Cardiac fibroblast (primary cell): ENCODE measurements at regions not wholly inside any gene's neighbourhood (a gene's known extent, or its start where the extent isn't known, plus 50 kb on each side); places are given as distances from the start of the nearest gene placed in this dataset.

Source experiments
- DNase-seq, 2 donors: peaks; one replicate each; pipeline versions ENCODE4 v3.0.0 to v3.0.0-alpha.2; 2010; ENCODE audit warnings: low read depth in 2 of 2
- H3K4me3 ChIP-seq, 2 donors: replicated peaks in 1 of 2; 1 replicate in 1 of 2; 2 replicates in 1 of 2; pipeline ENCODE4 v1.5.1; 2011; ENCODE audit warnings: low read depth in 2 of 2, low read length in 2 of 2, mild to moderate bottlenecking in 2 of 2, moderate library complexity in 1 of 2
- TF ChIP-seq, protein P1 (sequence below): IDR thresholded peaks from one replicate; pipeline ENCODE4 v1.5.1; 2011; ENCODE audit warnings: low read depth, mild to moderate bottlenecking, low read length, inconsistent platforms

DNA sequence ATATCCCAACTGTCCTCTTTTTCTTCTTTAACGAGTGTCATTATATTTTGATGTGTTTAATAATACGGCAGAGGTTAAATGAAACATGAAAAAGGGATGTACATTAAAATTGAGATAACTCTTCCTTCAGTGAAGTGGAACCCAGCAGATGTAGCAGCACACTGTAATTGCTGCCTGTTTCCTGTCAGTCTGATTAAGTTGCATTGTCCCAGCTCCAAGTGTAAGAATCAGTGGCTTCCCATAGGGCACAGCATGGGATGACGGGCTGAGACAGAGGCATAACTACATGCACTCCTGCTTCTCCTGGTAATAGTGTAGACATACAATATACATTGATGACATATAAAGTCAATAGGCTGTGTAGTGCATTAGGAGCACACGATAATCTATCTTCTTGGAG lies 175.8 kb upstream of the TCF4 start:
- TF ChIP-seq, protein P1, sequence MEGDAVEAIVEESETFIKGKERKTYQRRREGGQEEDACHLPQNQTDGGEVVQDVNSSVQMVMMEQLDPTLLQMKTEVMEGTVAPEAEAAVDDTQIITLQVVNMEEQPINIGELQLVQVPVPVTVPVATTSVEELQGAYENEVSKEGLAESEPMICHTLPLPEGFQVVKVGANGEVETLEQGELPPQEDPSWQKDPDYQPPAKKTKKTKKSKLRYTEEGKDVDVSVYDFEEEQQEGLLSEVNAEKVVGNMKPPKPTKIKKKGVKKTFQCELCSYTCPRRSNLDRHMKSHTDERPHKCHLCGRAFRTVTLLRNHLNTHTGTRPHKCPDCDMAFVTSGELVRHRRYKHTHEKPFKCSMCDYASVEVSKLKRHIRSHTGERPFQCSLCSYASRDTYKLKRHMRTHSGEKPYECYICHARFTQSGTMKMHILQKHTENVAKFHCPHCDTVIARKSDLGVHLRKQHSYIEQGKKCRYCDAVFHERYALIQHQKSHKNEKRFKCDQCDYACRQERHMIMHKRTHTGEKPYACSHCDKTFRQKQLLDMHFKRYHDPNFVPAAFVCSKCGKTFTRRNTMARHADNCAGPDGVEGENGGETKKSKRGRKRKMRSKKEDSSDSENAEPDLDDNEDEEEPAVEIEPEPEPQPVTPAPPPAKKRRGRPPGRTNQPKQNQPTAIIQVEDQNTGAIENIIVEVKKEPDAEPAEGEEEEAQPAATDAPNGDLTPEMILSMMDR = no peak
- no peak overlapping the region for H3K4me3 ChIP-seq
- DNase-seq = no peak

GRCh38 chr18:55763298-55763697 lies 175.3 kb upstream of the TCF4 start:
- DNase-seq = peak in 1 of 2 donors; percentile 63
- TF ChIP-seq, protein P1 = no peak
- H3K4me3 ChIP-seq = no peak overlapping the region

DNA sequence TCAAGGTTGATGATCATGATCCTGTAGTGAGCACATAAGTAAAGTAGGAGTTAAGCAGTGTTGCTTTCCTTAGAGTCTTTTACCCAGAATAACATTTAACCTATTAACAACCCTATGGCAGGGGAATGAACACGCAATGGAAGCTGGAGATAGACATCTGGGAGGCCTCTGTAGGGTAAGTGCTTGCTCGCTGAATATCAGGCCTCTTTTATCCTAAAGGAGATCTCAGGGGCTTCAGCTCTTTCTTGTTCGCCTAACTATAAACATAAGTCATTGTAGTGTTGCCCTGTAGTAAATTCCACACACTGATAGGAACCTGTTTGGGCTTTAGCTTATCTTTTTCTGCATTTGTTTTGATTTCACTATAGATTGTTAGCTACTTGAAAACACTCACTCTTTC lies 174.4 kb upstream of the TCF4 start:
- DNase-seq = no peak
- no peak overlapping the region for H3K4me3 ChIP-seq
- TF ChIP-seq, protein P1 = no peak

- TF ChIP-seq, protein P1 = no peak
- H3K4me3 ChIP-seq = no peak overlapping the region
- peak in 1 of 2 donors; percentile 76 for DNase-seq
Measured at GRCh38 chr18:55753643-55754263, 165.8 kb upstream of the TCF4 start.

GRCh38 chr18:55751476-55751875 lies 163.5 kb upstream of the TCF4 start:
- TF ChIP-seq, protein P1 = no peak
- H3K4me3 ChIP-seq = no peak overlapping the region
- peak in 1 of 2 donors; percentile 21 for DNase-seq

- H3K4me3 ChIP-seq = no peak overlapping the region
- no peak for DNase-seq
- TF ChIP-seq, protein P1 = no peak
Measured at GRCh38 chr18:55748227-55748738, 160.3 kb upstream of the TCF4 start.

- no peak overlapping the region for H3K4me3 ChIP-seq
- DNase-seq = no peak
- TF ChIP-seq, protein P1 = no peak
Measured at GRCh38 chr18:55744206-55744605, 156.2 kb upstream of the TCF4 start.
